GM18505 (cell line): ENCODE measurements at regions not wholly inside any gene's neighbourhood (a gene's known extent, or its start where the extent isn't known, plus 50 kb on each side); places are given as distances from the start of the nearest gene placed in this dataset.

ENCODE experiments used
- ATAC-seq: cut with Tn5 transposase; IDR thresholded peaks from one replicate; pipeline ENCODE4 v1.9.1; 2021; ENCODE audit not compliant: unreplicated experiment
- POLR2A ChIP-seq: IDR thresholded peaks from 4 replicates; pipeline ENCODE4 v1.6.1; 2011; ENCODE audit warnings: borderline replicate concordance; ENCODE audit not compliant: insufficient read depth, insufficient read length; ENCODE audit errors: extremely low read depth

DNA sequence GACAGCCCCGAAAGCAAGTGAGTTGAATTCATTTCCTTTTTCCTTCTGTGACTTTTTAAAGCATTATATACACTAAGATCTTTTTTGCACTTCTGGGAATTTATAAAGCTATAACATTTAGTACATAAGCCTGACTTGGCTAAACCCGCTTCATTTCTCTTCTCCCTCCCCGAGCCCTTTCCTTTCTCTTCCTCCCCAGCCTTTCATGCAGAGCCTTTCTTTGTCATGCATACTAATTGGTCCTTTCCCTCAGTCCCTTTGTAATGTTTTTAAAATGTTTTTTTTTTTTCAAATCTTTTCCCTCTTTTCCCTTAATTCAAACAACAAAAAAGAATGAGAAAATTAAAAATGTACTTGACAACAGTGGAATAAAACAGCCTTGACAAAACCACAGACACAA, 246.4 kb downstream of the PSAT1 start:
- no peak for ATAC-seq
- TF ChIP-seq POLR2A, result no peak

DNA sequence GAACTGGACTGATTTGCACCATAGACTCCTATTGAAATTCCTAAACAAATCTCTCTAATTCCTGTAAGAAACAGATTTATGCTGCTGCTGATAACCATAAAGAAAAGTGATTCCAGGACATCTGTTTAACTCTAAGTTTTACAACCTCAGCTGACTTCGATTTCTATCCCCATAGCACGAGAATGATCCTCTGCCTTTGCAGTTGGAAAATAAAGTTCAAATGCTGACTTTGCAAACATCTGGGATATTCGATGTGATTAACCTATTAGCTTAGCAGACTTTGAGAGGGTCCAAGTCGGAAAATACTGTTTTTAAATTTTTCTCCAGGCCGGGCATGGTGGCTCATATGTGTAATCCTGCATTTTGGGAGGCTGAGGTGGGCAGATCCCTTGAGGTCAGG, 247.3 kb downstream of the PSAT1 start:
- TF ChIP-seq POLR2A, result no peak
- ATAC-seq, result no peak

DNA sequence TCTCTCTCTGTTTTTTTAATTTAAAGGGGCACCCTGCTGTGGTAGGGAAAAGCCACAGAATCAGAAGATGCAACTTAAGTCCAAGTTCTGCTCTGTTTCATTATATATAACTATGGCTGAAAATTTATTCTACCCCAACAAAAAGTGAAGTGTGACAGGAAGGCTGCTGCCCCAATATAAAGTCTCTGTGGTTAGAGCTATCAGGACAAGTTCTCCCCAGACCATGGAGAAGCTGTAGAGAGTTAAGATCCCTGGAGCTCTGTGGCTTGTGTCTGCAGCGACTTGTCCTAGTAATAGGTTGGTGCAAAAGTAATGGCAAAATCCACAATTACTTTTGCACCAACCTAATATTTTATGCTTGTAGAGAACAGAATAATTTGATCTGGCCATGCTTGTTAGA, 250.9 kb downstream of the PSAT1 start:
- TF ChIP-seq POLR2A, result no peak
- no peak for ATAC-seq

GRCh38 chr9:78548670-78549069, 251.7 kb downstream of the PSAT1 start:
- no peak for ATAC-seq
- no peak for TF ChIP-seq POLR2A

- no peak for ATAC-seq
- no peak for TF ChIP-seq POLR2A
These were observed 252.8 kb downstream of the PSAT1 start for GRCh38 chr9:78549711-78550110.

- no peak for TF ChIP-seq POLR2A
These were observed 255.9 kb downstream of the PSAT1 start for GRCh38 chr9:78552802-78553201.

GRCh38 chr9:78557540-78557939, 260.6 kb downstream of the PSAT1 start:
- no peak for ATAC-seq

More at GRCh38 chr9:78552802-78553201, 255.9 kb downstream of the PSAT1 start:
- no peak for ATAC-seq

GRCh38 chr9:78559449-78559885, 262.5 kb downstream of the PSAT1 start:
- ATAC-seq, result no peak
- no peak for TF ChIP-seq POLR2A

More at GRCh38 chr9:78557540-78557939, 260.6 kb downstream of the PSAT1 start:
- TF ChIP-seq POLR2A, result no peak

DNA sequence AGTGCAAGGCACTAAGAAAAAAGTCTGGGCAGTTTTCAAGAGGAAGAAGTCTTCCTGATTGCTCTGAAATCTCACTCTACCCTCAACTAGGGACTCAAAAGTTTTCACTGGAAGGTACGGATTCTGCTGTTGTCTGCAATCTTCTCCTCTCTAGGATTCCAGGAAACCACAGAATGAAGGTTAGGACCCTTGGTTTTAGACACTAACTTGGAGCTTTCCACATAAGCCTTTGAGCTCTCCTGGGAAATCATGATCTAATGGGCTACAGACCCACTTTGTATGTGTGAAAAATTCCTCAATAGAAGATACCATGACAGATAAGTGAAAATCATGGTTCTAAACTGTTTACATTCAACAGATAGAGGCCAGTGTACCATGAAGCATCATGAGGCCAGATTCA, 265.1 kb downstream of the PSAT1 start:
- no peak for TF ChIP-seq POLR2A
- ATAC-seq, result no peak

DNA sequence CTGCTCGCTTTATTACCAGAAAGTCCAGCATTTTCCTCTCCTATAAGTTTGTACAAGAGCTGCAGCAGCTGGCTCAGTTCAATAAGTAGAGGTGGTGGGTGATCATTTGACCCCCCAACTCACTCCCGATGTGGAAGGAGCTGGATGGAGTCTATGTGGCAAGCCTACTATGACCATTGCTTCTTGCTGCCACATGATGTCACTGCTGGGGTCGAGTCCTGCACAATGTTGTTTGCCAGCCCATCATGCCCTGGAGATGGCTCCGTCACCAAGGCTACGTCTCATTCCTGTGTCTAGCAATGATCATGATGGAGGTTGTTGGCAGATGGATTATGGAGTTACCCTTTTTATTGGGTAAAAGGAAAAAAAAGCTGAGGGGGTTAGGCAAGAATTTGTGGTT, 266.3 kb downstream of the PSAT1 start:
- no peak for TF ChIP-seq POLR2A
- ATAC-seq, result no peak

GRCh38 chr9:78565481-78565880, 268.6 kb downstream of the PSAT1 start:
- ATAC-seq, result no peak
- TF ChIP-seq POLR2A, result no peak

DNA sequence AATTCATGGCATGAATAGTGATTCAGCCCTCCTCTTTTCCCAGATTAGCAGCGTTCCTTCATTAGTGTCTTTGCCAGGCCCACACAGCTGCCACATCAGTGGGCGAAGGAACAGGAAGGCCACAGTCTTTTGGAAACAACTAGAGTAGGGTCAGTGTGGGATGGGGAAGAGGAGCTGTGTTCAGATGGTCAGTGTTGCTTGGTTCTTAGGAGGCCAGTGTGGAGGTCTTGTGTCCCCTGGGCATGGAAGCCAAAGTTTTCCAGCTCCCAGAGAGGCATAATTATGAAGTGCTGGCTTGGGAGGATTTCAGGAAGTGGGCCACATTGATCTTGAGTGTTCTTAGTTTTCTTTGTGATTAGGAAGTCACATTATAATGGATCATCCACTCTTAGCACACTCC, 269.6 kb downstream of the PSAT1 start:
- no peak for TF ChIP-seq POLR2A
- ATAC-seq, result no peak

DNA sequence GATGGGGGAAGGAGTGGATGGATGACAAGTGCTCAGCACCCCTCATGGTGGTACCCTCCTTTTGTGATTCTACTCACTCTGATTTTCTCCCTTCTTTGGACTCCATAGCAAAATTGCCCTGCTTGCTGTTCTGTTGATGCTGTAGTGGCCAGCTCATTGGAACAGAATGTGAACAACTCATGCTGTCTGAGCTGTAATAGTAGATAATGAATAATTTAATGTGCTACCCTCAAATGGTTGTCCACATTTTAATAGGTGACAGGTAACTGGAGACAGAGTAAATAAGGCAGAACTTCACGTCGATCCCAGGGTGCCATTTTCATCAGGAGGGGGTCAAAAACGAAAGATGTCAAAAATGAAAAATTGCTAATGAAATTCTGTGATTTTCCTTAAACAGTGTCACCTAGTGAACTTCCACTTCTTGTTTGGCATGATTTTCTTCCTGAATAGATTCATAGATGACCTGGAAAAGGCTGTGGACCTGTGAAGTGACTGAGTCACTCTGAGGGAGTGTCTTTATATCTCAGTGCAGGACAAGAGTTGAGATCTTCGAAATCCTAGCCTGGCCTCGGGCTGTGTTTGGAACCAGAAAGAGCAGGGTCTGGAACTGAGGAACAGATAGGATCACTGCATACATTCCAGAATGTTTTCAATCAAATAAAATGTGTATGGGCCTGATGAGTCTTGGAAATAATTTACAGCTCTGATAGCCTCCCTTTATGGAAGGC, 270.2 kb downstream of the PSAT1 start:
- no peak for TF ChIP-seq POLR2A
- no peak for ATAC-seq

- no peak for TF ChIP-seq POLR2A
These were observed 270.8 kb downstream of the PSAT1 start for GRCh38 chr9:78567693-78568092.

GRCh38 chr9:78568774-78569173, 271.8 kb downstream of the PSAT1 start:
- ATAC-seq, result no peak
- no peak for TF ChIP-seq POLR2A

More at GRCh38 chr9:78567693-78568092, 270.8 kb downstream of the PSAT1 start:
- no peak for ATAC-seq

DNA sequence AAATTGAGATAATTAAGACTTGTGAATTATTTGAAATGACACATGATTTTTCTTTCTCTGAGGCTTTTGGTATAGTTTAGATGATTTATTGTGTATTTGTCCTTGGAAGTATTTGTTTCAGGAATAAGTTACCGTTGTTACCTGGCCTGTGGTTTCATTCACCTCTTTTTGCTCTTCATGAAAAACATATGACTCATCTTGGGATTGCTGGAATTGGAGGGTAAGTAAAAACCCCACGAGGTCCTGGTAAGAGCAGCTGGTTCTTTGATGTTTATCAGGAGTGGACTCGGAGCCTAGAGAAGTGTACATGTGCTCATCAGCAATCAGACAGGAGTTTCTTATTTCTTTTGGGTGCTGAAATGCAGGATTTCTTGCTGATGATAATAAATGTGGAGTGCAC, 275.3 kb downstream of the PSAT1 start:
- no peak for ATAC-seq

GRCh38 chr9:78573205-78573604, 276.3 kb downstream of the PSAT1 start:
- no peak for ATAC-seq
- TF ChIP-seq POLR2A, result no peak

More for the DNA sequence above, 275.3 kb downstream of the PSAT1 start:
- no peak for TF ChIP-seq POLR2A
